GM12892 (cell line): ENCODE measurements at regions not wholly inside any gene's neighbourhood (a gene's known extent, or its start where the extent isn't known, plus 50 kb on each side); places are given as distances from the start of the nearest gene placed in this dataset.

Experiments
- POLR2A ChIP-seq: IDR thresholded peaks from 2 replicates; pipeline ENCODE4 v1.6.1; 2011; ENCODE audit warnings: low read depth, low read length, control low read depth
- POLR2AphosphoS5 ChIP-seq: IDR thresholded peaks from 2 replicates; pipeline ENCODE4 v1.6.1; 2011; ENCODE audit warnings: low read depth, low read length, control low read depth

DNA sequence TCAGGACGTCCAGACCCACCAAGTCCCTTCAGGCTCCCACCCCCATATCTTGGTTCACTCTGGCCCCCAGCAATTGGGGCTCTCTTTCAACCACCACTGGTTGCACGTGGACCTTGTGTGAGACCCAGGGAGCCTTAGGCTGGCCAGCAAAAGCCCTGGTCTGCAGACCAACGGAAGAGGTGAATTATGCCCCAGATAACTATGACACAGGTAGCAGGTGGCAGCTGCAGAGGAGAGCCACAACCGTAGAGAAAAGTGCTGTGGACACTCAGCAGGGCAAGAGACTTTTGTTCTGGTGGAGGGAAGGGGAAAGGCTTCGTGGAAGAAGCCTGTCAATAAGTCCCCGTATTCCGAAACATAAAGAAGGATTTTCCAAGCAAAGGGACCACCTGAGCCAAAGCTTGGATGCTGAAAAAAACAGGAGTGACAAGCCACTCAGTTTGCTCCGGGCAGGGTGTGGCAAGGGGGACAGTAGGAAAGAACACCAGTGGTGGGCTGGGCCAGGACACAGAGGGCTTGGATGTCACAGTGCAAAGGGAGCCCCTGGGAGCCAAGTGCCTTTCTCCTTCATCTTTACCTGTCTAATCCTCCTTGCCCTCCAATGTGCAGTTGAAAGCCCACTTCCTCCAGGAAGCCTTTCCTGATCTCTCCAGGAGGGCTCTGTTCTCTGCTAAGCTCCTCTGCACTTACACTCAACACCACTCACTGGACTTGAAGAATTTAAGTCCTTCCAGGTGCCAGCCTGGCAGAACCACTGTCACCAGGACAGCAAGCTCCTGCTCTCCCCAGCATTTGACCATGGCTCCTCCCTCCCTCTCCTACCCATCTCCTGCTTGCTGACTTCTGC, 264.7 kb downstream of the BUD13 start:
- no peak for TF ChIP-seq POLR2A
- no peak for TF ChIP-seq POLR2AphosphoS5
